HG03095 (cell line): ENCODE measurements at regions not wholly inside any gene's neighbourhood (a gene's known extent, or its start where the extent isn't known, plus 50 kb on each side); places are given as distances from the start of the nearest gene placed in this dataset.
"Not testable (repeated sequence)": the region's sequence is repeated elsewhere in the genome, so short reads cannot be mapped to it uniquely, and the experiment has no call there.

ENCODE experiments used
- ATAC-seq: cut with Tn5 transposase; IDR thresholded peaks from one replicate; pipeline ENCODE4 v1.9.1; 2021; ENCODE audit warnings: moderate library complexity; ENCODE audit not compliant: unreplicated experiment

DNA sequence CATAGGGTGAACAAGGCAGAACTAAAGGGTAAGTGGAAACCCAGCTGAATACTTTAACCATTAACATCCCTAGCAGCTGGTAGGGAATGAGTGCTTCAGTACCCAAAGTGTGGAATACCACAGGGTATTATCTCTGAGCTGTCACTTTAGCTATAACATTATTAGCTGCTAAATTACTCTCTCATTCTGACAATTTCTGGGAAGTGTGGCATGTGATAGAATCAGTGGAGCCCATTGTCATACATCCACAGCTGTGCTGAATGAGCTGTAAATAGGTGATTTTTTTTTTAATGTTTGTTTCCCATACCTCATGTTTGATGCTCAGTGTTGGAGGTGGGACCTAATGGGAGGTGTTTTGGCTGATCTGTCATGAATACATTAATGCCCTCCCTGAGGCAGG, 894.3 kb downstream of the DIPK2A start:
- no peak for ATAC-seq

DNA sequence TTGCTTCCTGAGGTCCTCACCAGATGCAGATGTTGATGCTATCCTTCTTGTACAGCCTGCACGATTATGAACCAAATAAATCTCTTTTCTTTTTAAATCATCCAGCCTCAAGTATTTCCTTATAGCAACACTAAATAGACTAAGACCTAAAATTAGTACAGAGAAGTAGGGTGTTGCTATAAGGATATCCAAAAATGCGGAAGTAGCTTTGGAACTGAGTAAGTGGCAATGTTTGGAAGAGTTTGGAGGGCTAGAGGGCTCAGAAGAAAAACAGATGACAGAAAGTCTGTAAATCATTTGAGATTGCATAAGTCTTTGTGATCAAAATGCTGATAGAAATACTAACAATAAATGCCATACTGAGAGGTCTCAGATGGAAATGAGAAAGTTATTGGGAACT, 894.9 kb downstream of the DIPK2A start:
- ATAC-seq = no peak

DNA sequence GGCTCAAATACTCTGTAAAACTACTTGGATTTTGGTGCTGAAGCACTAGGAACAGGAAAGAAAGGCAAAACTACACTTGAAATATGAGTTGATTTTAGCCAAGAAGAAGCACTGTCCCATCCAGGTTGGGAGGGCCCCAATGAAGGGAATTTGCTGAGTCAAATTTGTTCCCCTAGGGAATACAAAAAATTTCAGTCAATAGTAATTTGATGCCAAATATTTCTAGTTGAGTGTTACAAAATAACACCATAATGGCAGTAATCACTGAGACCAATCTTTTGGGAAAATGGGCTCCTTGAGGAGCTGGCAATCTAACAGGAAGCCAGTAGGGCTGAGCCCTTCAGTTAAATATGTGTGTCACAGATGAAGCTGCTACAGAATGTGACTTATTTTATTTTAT, 896.9 kb downstream of the DIPK2A start:
- no peak for ATAC-seq

DNA sequence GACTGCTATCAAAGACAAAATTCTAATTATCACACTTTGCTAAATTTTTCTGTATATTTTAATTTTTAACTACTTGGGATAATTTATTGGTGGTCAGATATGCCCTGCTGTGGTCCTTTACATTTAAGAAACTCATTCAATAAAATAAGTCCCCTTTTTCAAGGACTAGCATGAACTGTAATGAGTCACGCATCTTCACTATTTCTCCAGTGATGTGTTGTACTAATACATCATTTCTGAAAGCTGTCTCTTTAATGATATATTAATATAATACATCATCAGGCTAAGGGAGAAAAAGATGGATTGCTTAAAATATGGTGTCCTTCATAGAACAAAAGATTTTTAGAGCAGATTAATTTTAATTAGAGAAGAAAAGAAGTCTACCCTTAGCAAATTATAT, 901.4 kb downstream of the DIPK2A start:
- ATAC-seq = no peak

DNA sequence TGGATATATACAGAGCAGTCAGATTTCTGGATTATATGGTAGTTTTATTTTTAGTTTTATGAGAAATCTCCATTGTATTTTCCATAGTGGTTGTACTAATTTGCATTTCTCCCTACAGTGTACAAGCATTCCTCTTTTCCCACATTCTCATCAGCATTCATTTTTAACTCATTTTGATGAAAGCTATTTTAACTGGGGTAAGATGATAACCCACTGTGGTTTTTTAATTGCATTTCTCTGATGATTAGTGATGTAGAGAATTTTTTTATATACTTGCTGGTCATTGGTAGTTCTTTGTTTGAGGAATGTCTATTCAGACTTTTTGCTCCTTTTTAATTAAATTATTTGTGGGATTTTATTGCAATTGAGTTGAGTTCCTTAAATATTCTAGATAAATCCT, 903.6 kb downstream of the DIPK2A start:
- ATAC-seq = no peak

DNA sequence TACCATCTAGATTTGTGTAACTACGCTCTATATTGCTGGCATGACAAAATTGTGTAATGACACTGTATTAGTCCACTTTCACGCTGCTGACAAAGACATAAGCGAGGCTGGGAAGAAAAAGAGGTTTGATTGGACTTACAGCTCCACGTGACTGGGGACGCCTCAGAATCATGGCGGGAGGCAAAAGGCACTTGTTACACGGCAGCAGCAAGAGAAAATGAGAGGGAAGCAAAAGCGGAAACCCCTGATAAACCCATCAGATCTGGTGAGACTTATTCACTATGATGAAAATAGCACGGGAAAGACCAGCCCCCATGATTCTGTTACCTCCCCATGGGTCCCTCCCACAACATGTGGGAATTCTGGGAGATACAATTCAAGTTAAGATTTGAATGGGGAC, 905.7 kb downstream of the DIPK2A start:
- no peak for ATAC-seq

DNA sequence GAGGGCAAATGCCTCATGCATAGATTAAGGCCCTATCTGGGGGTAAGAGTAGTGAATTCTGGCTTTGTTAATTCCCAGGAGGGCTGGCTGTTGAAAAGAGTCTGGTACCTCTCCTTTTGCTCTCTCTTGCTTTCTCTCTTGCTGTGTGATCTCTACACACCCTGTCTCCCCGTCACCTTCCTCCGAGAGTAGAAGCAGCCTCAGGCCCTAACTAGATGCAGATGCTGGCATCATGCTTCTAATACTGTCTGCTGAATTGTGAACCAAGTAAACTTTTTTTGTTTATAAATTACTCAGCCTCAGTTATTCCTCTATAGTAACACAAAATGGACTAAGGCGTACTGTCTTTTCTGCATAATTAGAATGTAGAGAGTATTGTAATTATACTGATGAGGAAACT, 908.1 kb downstream of the DIPK2A start:
- no peak for ATAC-seq

DNA sequence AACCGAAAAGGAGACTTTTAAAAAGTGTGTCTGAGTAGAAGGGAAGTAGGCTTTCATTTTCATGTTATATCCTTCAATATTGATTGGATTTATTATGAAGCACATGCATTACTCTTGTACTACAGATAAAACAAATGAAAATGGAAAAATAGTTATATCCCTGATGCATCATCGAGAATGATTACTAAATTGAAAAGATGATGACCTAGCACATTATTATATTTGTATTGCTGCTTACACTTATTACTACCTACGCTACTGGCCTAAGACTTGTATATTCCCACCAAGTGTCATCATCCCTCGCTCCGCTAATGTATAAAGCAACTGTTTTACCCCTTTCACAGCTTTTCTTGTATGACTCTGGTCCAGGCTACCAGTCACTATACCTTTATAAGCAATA, 922.4 kb downstream of the DIPK2A start:
- ATAC-seq = no peak

DNA sequence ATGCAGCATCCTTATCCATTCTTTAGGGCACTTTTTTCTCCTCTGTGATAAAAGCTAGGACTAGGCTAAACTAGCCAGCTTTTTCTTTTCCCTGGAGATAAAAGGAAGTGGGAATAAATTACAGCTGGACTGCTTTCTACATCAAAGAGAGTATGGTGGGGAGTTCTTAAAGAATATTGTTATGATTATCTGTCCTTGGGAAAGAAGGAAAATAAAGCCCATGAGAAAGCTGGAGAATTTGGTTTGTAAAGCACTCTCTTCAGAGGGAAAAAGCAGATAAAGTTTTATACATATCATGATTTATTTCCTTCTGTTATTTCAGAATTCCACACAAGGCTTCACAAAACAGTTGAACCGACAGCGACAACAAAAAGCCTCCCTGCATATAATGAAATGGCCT, 923.0 kb downstream of the DIPK2A start:
- no peak for ATAC-seq

DNA sequence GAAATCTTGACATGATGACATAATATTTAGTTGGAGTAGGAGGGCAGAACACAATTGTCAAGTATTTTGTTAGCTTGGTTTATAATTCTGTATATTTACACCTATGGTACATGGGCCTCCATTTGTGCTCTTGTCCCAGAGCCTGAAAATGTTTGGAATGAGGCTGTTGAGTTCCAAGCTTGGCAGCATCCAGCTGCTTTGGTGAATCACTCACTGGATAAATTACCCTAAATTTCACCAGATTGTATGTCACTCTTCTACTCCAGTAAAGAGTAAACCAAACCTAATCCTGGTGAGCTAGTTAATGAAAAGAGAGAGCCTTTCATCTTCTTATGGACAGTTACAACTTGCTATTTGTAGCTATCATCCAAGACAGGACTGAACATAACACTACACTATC, 928.7 kb downstream of the DIPK2A start:
- no peak for ATAC-seq

DNA sequence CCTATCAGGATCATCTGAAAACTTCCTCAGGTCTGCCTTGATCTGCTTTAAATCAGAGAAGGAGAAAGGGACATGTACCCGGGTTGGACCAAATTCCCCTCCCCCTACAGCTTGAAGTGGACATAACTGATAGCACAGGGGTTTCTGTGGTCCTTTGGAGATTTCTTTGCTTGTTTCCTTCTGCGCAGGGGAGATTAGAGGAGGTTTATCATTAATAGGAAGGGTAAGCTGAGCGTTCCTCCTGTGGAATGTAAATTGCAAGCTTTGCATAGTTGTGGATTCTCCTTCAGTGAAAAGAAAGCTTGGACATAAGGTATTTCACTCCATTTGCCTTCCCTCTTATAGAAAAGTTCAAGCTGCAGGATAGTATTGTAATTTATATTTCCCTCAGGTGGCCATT, 936.0 kb downstream of the DIPK2A start:
- ATAC-seq = not testable (repeated sequence)

DNA sequence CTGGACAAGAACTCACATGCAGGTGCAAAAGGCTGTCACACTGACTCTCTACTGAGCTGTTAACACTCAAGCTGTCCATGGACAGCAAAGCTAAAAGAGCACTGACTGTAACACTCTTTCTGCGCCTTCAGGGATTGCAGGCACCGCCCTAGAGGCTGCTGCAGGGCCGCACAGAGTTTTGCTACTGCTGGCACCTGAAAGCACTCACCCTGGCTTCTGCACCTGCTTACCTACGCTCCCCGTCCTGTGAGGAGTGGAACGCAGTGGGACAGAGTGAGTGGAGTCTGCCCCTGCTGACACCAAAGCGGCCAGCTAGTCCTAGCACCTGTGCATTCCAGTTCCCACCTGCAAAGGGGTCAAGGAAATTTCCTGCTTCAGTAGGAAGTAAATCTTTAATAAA, 941.3 kb downstream of the DIPK2A start:
- ATAC-seq = no peak

DNA sequence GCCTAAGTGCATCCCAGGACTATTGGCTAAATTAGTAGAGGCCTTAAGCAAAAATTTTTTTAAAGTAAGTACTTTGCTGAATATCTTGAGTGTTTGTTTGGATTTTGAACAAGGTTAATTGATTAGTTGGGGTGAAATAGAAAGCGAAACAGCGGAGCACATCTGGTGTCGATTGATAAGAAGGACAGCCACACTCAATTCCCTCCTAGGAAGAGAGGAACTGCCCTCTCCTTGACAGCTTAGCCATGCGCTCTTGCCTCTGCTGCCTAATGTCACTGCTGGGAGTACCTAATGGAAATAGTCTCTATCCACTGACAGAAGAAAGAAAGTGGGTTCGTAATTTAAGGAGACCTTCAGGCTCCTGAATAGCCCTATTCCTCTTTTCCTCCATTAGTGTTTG, 943.6 kb downstream of the DIPK2A start:
- no peak for ATAC-seq

DNA sequence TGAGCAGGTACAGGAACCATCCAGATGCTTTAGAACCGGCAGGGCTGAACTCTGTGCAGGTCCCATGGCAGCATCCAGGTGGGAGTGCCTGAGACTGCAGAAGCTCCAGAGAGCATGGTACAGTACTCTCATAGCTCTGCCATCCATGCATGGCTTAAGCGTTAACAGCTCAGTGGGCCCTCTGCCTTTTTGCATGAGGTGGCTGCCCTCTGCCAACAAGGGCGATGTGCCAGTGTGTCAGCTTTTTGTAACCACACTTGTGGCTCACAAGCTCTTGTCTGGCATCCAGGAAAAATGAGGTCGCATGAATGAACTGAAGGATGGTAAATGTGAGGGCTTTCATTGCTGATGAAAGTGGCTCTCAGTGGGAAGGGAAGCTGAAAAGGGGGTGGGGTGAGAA, 950.1 kb downstream of the DIPK2A start:
- no peak for ATAC-seq

DNA sequence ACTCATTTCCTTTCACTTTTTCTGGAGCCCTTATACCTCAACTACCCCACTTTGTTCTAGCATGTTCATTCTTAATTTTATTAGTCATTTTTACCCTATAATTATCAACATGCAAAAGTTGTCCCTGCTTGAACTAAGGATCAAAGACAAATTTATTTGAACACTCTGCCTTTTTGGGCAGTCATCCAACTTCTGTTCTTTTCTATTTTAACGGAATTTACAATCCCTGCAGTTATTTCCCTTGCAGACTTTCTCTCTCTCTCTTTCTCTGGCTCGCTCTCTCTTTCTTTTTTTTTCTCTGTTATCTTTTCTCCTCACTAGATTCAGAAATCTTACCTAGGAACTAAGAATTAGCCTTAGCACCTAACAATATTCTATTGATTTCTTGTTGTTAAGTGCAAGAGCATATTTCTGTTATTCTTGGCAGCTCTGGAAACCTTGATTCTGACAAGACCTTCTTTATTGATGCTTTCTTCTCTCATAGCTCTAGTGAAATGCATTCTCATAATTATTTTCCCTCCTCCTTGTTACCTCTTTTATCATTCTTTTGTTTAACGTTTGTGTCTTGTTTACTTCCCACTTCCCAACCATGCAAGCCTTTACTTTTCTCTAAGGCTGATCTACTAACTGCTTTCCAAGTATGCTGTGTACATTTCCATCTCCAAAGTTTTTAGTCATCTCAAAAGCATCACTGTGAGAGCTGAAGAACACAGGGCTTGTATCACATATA, 951.6 kb downstream of the DIPK2A start:
- ATAC-seq = no peak

DNA sequence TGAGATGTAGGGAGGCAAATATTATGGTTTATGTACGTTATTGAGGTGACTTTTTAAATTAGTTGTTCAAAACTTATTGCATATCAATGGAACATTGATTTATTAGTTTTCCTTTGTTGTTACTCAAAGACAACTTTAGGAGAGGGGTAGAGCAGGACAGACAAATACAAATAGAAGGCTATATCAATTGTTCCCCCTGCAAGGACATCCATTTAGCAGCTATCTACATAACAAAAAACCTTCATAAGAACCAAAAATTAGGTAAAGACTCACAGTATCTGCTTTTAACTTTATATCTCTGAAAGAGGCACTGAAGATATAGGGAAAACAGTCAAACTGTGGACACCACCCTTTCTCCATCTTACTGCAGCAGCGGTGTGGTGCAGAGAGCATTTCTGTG, 958.8 kb downstream of the DIPK2A start:
- no peak for ATAC-seq

DNA sequence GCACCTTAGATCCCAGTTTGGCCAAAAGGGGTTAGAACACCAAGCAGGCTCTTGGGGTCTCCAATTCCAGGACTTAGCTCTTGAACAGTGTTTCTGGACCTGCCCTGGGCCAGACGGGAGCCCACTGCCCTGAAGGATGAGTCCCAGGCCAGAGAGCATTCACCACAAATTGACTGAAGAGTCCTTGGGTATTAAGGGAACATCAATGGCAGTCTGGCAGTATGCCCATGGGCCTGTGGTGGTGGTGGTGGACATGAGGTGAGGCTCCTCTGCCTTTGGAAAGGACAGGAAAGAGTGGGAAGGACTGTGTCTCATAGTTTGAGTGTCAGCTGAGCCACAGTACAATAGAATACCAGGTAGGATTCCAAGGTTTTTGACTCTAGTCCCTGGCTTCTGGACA, 960.0 kb downstream of the DIPK2A start:
- no peak for ATAC-seq

DNA sequence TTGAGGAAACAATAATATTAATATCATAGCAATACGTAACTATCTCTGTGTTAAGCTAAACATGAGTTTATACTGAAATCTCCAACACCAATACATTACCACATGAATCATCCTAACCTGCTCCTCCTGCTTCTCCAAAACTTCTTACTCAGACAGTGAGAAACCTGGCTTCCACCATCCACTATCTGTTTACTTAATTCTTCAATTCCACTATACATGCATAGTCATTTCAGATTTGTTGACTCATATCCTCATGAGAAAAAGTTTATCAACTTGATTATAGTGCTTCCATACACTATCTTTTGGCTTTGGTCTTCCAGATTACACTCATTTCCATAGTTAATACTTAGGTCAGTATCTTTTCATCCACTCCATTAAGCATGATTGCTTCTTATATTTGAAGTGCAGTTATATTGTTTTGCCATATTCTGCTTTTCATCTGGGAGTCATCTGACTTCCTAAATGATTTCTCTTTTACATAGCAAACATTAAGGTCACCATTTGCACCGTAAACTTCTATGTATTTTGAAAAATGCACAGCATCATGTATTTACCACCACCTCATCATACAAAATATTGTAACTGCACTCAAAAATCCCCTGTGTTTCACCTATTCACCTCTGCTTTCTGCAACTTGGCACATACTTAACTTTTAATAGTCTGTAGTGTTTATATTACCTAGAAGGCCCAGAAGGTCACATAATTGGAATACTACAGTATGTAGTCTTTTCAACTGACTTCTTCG, 970.6 kb downstream of the DIPK2A start:
- ATAC-seq = no peak

DNA sequence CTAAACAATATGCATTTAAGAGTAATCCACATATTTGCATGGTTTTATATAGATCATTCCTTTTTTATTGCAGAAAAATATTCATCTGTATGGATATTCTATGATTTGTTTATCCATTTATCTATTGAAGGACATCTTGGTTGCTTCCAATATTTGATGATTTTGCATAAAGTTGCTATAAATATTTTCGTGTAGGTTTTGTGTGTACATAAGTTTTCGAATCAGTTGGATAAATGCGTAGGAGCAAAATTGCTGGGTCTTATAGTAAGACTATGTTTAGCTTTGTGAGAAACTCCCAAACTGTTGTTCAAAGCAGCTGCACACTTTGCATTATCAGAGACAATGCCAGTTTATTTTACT, 971.2 kb downstream of the DIPK2A start:
- ATAC-seq = no peak

DNA sequence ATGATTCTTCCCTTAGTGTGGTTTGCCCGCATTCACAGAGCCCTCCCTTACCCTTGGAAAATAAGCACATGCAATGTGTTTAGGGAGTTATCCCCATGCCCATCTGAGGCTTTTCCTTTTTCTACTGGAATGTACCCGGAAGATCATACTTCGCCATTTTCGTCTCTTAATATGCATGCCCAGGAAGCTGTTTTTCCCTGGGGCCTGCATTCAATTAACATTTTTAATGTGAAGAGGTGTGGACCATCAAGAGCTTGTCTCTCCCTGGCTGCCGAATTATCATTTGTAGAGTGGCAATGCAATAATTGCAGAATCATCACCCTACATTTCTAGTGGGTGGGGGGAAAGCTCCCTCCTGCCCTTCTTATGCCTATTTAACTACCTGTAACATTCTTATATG, 976.3 kb downstream of the DIPK2A start:
- ATAC-seq = no peak

DNA sequence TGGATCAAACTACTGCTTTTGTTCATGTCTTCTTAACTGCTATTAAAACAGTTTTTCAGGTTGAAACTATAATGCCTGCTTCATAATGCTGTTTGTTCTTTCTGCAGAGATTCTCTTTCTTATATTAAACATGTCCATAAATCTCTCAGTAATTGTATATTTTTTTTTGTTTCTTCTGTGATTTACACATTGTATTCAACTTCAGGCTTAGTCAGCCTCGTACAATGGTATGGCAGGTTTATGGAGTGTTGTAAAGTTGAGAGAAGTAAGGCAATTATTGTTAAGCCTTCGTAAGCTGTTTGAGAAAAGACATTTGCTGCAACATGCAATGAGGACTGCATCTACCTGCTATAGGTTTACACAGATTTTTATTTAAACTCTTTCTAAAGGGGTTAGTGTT, 977.1 kb downstream of the DIPK2A start:
- no peak for ATAC-seq

DNA sequence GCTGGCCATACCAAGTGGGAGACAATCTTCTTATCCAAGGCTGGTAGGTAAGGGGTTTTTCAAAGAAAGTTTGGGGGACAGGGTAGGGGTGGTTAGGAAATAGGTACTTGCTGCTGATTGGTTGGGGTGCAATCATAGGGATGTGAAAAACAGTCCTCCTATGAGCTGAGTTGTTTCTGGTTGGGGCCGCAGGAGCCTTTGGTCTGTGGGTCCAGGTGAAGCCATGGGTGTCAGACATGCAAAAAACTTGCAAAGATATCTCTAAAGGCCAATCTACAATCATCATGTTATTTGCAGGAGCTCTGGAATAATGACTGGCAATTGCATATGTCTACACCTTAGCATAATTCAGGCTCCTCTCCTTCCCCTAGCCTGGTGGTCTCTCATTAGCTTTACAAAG, 982.3 kb downstream of the DIPK2A start:
- no peak for ATAC-seq
